HCT116 (cell line): ENCODE measurements at regions not wholly inside any gene's neighbourhood (a gene's known extent, or its start where the extent isn't known, plus 50 kb on each side); places are given as distances from the start of the nearest gene placed in this dataset.

Source experiments
- ATAC-seq: fragments of 200-7000 bp; cut with Tn5 transposase; 2 replicates; pipeline ENCODE4 v1.9.1; 2020; ENCODE audit warnings: mild to moderate bottlenecking, moderate library complexity
- BruUV-seq: library from RNA; stranded (reverse); fragments of 400-500 nt; replicated peaks from 2 replicates; lab custom pipeline; 2021; lab: Mats Ljungman, UMichigan
- CTCF ChIA-PET: fragments of 300-600 bp; sonication (Branson Sonifier 250); formaldehyde crosslinking; loops from one replicate; lab custom pipeline; 2021; ENCODE audit warnings: antibody characterized with exemption; lab: Charles Lee
- POLR2A ChIA-PET: fragments of 300-600, 350-600 bp; sonication (Branson Sonifier 250); formaldehyde crosslinking; loops from one replicate; lab custom pipeline; 2021; ENCODE audit warnings: antibody characterized with exemption; lab: Charles Lee
- RAD21 ChIA-PET, 2 experiments: fragments of 300-600 bp; sonication (Branson Sonifier 250); formaldehyde crosslinking; loops; one replicate each; lab custom pipeline; 2023; ENCODE audit warnings: low total read pairs in 2 of 2; ENCODE audit not compliant: uncharacterized antibody in 2 of 2, unreplicated experiment in 2 of 2, low non-redundant PET in 1 of 2; lab: Charles Lee
- DNase-seq: peaks from one replicate; pipeline ENCODE4 v3.0.0-alpha.2; 2010; ENCODE audit warnings: low read depth, low spot score
- H2AFZ ChIP-seq: fragments of 200-600 bp; shearing (Covaris generic), sonication (generic); 2 replicates; pipeline ENCODE4 v1.6.1; 2017; ENCODE audit warnings: low read depth, mixed run types, mixed read lengths, antibody characterized with exemption, low read length; ENCODE audit not compliant: poor library complexity, severe bottlenecking
- H3K27ac ChIP-seq: 2 replicates; pipeline ENCODE4 v1.5.1; 2012; ENCODE audit warnings: low read depth, low read length
- H3K27me3 ChIP-seq: fragments of 200-600 bp; sonication (generic); 2 replicates; pipeline ENCODE4 v1.6.1; 2016; ENCODE audit warnings: mixed run types, low read length, mixed read lengths; ENCODE audit not compliant: insufficient read depth
- H3K36me3 ChIP-seq, 2 experiments: fragments of 200-500 bp in 1 of 2; fragments of 200-600 bp in 1 of 2; sonication (Bioruptor generic) in 1 of 2; sonication (generic) in 1 of 2; 2 replicates each; pipeline versions ENCODE4 v1.5.1 to v1.6.1; 2014 to 2016; ENCODE audit warnings: low read length in 2 of 2, inconsistent platforms in 1 of 2, mixed read lengths in 1 of 2, mixed run types in 1 of 2; ENCODE audit not compliant: insufficient read depth in 2 of 2, control insufficient read depth in 1 of 2
- H3K4me1 ChIP-seq, 2 experiments: fragments of 200-600 bp in 1 of 2; sonication (generic) in 1 of 2; 2 replicates each; pipeline versions ENCODE4 v1.5.1 to v1.6.1; 2012 to 2017; ENCODE audit warnings: low read length in 2 of 2, inconsistent platforms in 1 of 2, mild to moderate bottlenecking in 1 of 2, mixed read lengths in 1 of 2, mixed run types in 1 of 2, moderate library complexity in 1 of 2; ENCODE audit not compliant: insufficient read depth in 2 of 2, control insufficient read depth in 1 of 2
- H3K4me2 ChIP-seq: fragments of 200-600 bp; sonication (generic); 2 replicates; pipeline ENCODE4 v1.6.1; 2017; ENCODE audit warnings: mixed run types, low read length, mixed read lengths
- H3K4me3 ChIP-seq, 2 experiments: fragments of 200-600 bp in 1 of 2; sonication (generic) in 1 of 2; replicated peaks in 1 of 2; 2 replicates each; pipeline ENCODE4 v1.5.1; 2011 to 2016; ENCODE audit warnings: low read length in 2 of 2, control low read depth in 1 of 2, low read depth in 1 of 2, mild to moderate bottlenecking in 1 of 2, mixed read lengths in 1 of 2, mixed run types in 1 of 2
- H3K79me2 ChIP-seq: fragments of 200-600 bp; sonication (generic); 2 replicates; pipeline ENCODE4 v1.6.1; 2017; ENCODE audit warnings: mild to moderate bottlenecking, mixed run types, low read length, moderate library complexity, mixed read lengths; ENCODE audit not compliant: insufficient read depth
- H3K9ac ChIP-seq: fragments of 200-600 bp; sonication (generic); 2 replicates; pipeline ENCODE4 v1.6.1; 2016; ENCODE audit warnings: low read length, mixed read lengths
- H3K9me2 ChIP-seq: fragments of 200-600 bp; sonication (generic), shearing (Covaris generic); 2 replicates; pipeline ENCODE4 v1.6.1; 2017; ENCODE audit warnings: mixed run types, mild to moderate bottlenecking, moderate library complexity; ENCODE audit not compliant: insufficient read depth
- H3K9me3 ChIP-seq, 2 experiments: fragments of 200-500 bp in 1 of 2; fragments of 200-600 bp in 1 of 2; sonication (Bioruptor generic) in 1 of 2; sonication (generic) in 1 of 2; 2 replicates each; pipeline ENCODE4 v1.6.1; 2014 to 2017; ENCODE audit warnings: low read length in 2 of 2, mixed read lengths in 2 of 2, inconsistent platforms in 1 of 2, low read depth in 1 of 2, mild to moderate bottlenecking in 1 of 2, mixed run types in 1 of 2, moderate library complexity in 1 of 2; ENCODE audit not compliant: control insufficient read depth in 1 of 2, insufficient read depth in 1 of 2
- H4K20me1 ChIP-seq: fragments of 200-600 bp; sonication (generic), shearing (Covaris generic); 2 replicates; pipeline ENCODE4 v1.6.1; 2017; ENCODE audit warnings: mixed run types, mild to moderate bottlenecking, moderate library complexity; ENCODE audit not compliant: insufficient read depth
- EGR1 ChIP-seq: IDR thresholded peaks from 2 replicates; pipeline ENCODE4 v1.6.1; 2012; ENCODE audit warnings: low read depth
- EZH2 ChIP-seq: fragments of 200-600 bp; sonication (generic); IDR thresholded peaks from 2 replicates; pipeline ENCODE4 v1.6.1; 2017; ENCODE audit warnings: antibody characterized with exemption, mixed run types
- POLR2A ChIP-seq: IDR thresholded peaks from 2 replicates; pipeline ENCODE4 v1.7.0; 2011; ENCODE audit warnings: borderline replicate concordance; ENCODE audit not compliant: insufficient read depth, insufficient read length; ENCODE audit errors: extremely low read depth
- POLR2AphosphoS5 ChIP-seq: IDR thresholded peaks from 2 replicates; pipeline ENCODE4 v1.6.1; 2011; ENCODE audit warnings: mild to moderate bottlenecking, low read depth, low read length, moderate library complexity
- SIN3A ChIP-seq: IDR thresholded peaks from 2 replicates; pipeline ENCODE4 v1.6.1; 2012; ENCODE audit warnings: low read depth
- TCF7L2 ChIP-seq: IDR thresholded peaks from 2 replicates; pipeline ENCODE4 v1.7.0; 2011; ENCODE audit warnings: borderline replicate concordance, inconsistent platforms; ENCODE audit not compliant: insufficient read depth, insufficient read length; ENCODE audit errors: extremely low read depth
- YY1 ChIP-seq: IDR thresholded peaks from 2 replicates; pipeline ENCODE4 v1.6.1; 2011; ENCODE audit warnings: low read length, low read depth, moderate library complexity, mild to moderate bottlenecking; ENCODE audit not compliant: insufficient replicate concordance; ENCODE audit errors: extremely low read depth
- ZFX ChIP-seq: fragments of 450-650 bp; IDR thresholded peaks from 2 replicates; pipeline ENCODE4 v1.6.1; 2017
- intact Hi-C: fragments of 100-400 bp; cut with micrococcal nuclease; formaldehyde crosslinking; loops from 2 replicates; pipeline ENCODE4 v1.10.0; 2022
- TF ChIP-seq, protein P1 (sequence below): IDR thresholded peaks from 2 replicates; pipeline ENCODE4 v1.6.1; 2012
- TF ChIP-seq, protein P2 (sequence below): IDR thresholded peaks from 2 replicates; pipeline ENCODE4 v1.6.1; 2012
- TF ChIP-seq, protein P3 (sequence below), 3 experiments: fragments of 200-600 bp in 1 of 3; sonication (generic) in 1 of 3; IDR thresholded peaks in 2 of 3; conservative IDR thresholded peaks in 1 of 3; 2 replicates each; pipeline ENCODE4 v1.5.1; 2012 to 2017; ENCODE audit warnings: low read depth in 2 of 3, low read length in 2 of 3, antibody characterized with exemption in 1 of 3, borderline replicate concordance in 1 of 3, control low read depth in 1 of 3, mild to moderate bottlenecking in 1 of 3, mixed read lengths in 1 of 3, mixed run types in 1 of 3, moderate library complexity in 1 of 3; ENCODE audit not compliant: insufficient read depth in 1 of 3

DNA sequence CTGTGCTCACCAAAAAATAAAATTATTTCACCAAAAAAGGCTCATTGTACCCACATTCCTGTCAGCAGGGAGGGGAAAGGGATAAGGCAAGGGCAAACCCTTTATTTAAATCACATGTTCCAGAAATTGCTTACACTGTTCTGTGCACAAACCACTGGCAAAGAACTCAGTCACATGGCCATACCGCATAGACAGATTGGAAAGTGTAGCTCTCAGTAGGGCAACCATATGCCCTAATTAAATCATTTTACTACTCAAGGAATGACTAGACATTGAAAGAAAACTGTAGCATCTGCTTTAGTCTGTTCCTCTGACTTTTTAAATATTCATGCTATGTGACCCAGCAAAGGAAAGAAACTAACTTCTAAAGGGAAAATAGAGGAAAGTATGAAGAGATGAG is 119.2 kb upstream of the FAM241A start:
- H3K4me1 ChIP-seq = no peaks in the 10 kb centered on the region
- no peaks in the 10 kb centered on the region for H3K36me3 ChIP-seq
- intact Hi-C loops = no loop called here
- no TSS peak for BruUV-seq
- no peaks in the 10 kb centered on the region for H3K79me2 ChIP-seq
- DNase-seq = no peak
- H3K9me3 ChIP-seq = no peaks in the 10 kb centered on the region
- ChIA-PET POLR2A (no interaction called here), RAD21 (no interaction called here), CTCF (no interaction called here)
- no peak overlapping the region for H3K9ac ChIP-seq
- no peak overlapping the region for H3K4me3 ChIP-seq
- ATAC-seq = no peak
- H3K27ac ChIP-seq = no peak overlapping the region
- no peaks in the 10 kb centered on the region for H4K20me1 ChIP-seq
- no peak overlapping the region for H2AFZ ChIP-seq
- H3K27me3 ChIP-seq = no peaks in the 10 kb centered on the region
- no peak overlapping the region for H3K4me2 ChIP-seq
- TF ChIP-seq, protein P1, sequence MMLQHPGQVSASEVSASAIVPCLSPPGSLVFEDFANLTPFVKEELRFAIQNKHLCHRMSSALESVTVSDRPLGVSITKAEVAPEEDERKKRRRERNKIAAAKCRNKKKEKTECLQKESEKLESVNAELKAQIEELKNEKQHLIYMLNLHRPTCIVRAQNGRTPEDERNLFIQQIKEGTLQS = no peak
- TF ChIP-seq EZH2 (no peak), SIN3A (no peak), YY1 (no peak), POLR2AphosphoS5 (no peak), TCF7L2 (no peak), EGR1 (no peak), ZFX (no peak), POLR2A (no peak)
- TF ChIP-seq, protein P2, sequence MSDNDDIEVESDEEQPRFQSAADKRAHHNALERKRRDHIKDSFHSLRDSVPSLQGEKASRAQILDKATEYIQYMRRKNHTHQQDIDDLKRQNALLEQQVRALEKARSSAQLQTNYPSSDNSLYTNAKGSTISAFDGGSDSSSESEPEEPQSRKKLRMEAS = no peak
- TF ChIP-seq, protein P3, sequence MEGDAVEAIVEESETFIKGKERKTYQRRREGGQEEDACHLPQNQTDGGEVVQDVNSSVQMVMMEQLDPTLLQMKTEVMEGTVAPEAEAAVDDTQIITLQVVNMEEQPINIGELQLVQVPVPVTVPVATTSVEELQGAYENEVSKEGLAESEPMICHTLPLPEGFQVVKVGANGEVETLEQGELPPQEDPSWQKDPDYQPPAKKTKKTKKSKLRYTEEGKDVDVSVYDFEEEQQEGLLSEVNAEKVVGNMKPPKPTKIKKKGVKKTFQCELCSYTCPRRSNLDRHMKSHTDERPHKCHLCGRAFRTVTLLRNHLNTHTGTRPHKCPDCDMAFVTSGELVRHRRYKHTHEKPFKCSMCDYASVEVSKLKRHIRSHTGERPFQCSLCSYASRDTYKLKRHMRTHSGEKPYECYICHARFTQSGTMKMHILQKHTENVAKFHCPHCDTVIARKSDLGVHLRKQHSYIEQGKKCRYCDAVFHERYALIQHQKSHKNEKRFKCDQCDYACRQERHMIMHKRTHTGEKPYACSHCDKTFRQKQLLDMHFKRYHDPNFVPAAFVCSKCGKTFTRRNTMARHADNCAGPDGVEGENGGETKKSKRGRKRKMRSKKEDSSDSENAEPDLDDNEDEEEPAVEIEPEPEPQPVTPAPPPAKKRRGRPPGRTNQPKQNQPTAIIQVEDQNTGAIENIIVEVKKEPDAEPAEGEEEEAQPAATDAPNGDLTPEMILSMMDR (IDR thresholded peaks at IDR 0.05 in 2 of 3, conservative IDR thresholded peaks at IDR 0.05 in 1 of 3; ENCODE audit: borderline replicate concordance in 1 of 3, insufficient read depth in 1 of 3, low read depth in 2 of 3, low read length in 2 of 3) = no peak
- TF ChIP-seq, all 23 proteins: peak for 0
- peaks cover 2% of the 10 kb centered on the region; the same call in 1 of the 2 replicates for H3K9me2 ChIP-seq
